ENCODE measurements at regions not wholly inside any gene's neighbourhood (a gene's known extent, or its start where the extent isn't known, plus 50 kb on each side); places are given as distances from the start of the nearest gene placed in this dataset.

DNA sequence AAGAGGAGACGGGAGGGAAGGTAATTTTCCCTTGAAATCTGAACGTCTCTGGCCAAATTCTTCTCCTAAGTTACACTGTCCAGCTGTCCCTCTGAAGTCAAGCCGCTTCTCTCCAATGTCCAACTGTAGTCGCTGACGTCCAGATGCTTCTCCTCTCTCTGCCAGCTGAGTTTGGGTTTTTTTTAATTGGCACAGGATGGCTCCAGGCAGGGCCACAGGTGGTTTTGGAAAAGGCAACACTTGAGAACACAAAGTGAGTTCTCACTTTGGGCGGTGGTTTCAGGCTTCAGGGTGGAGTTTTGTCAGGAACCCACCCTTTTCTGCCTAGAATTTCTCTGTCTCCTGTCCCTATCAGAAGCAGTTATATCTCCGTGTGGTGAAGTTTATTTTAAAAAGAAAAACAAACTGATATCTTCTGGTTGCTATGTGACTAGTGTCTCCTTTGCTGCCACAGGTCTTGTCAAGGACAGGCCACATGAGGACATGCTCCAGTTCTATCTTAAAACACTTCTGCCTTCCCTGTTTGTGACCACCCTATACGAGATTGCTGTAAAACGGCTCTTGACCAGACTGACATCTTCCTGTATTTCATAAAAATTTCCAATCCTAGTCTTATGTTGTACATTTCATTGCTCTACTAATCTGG, 472.3 kb upstream of the ADGRL4 start:
- DNase-seq (ENCODE audit: low read depth in 2 of 2): no peak

GRCh38 chr1:79478160-79478559, 471.6 kb upstream of the ADGRL4 start:
- no peak for DNase-seq (ENCODE audit: low read depth in 2 of 2)

GRCh38 chr1:79472067-79472656, 465.6 kb upstream of the ADGRL4 start:
- no peak for DNase-seq (ENCODE audit: low read depth in 2 of 2)

- DNase-seq (ENCODE audit: low read depth in 2 of 2): no peak
These were observed 462.6 kb upstream of the ADGRL4 start for GRCh38 chr1:79469139-79469538.

DNA sequence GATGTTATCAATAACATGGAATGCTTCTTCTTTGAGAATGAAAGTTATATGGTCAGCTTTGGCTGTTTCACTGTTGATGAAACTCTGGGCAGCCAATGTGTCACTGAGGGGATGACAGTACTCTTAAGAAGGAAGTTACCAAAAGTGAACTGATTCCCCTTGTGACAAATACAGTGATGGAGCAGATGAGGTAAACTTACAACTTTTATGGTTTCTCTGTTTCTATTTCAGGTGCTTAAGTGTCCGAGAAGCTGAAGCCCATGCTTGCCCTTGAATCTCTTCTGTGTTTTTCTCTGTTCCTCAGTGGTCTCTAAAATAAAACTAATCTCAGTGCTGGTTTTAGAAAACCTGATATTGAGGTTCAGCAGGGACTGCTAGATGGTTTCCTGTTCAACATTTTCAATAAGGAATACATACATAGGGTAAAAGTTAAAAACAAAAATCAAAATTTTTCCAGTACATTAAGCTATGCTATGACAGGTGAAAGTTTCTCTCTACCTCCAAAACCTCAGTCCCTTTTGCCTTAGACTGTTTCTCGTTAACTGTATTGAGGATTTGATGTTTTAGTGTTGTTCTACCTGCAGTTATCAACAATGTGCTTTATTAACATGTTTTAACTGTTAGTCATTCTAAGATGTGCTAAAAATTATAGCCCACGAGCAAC, 454.4 kb upstream of the ADGRL4 start:
- no peak for DNase-seq (ENCODE audit: low read depth in 2 of 2)

DNA sequence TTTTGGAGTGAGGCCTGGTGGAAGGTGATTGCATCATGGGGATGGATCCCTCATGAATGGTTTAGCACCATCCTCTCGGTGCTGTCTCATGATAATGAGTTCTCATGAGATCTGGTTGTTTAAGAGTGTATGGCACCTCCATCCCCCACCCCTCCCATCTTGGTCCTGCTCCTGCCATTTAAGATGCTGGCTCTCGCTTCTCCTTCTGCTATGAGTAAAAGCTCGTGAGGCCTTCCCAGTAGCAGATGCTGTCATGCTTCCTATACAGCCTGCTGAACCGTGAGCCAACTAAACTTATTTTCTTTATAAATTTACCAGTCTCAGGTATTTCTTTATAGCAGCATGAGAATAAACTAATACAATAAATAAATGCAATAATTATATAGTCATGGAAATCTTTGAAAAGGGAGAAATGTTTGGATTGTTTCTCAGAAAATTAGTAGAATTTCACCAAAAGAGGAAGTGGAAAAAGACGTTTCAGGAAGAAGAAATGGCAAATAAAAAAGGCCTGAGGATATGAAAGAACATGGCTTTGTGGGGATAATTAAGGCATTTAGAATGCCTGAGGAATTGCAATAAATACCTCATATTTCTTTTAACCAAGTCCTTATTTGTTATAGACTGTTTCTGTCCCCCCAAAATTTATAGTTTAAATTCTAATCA, 451.2 kb upstream of the ADGRL4 start:
- no peak for DNase-seq (ENCODE audit: low read depth in 2 of 2)

DNA sequence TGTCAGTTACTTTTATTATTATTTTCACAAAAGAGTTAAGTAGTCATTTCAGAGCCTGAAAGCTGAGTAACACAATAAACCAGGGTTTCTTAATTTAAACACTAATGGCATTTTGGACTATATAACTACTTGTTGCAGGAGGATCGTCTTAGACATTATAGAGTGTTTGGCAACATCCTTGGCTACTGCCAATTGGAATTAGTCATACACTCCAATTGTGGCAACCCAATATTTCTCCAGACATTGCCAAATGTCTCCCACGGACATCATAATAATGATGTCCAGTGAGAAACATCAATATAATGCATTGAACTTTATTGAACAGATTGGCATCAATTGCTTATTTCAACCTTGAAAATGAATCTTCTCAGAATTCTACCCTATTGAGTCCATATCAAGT, 441.9 kb upstream of the ADGRL4 start:
- DNase-seq (ENCODE audit: low read depth in 2 of 2): no peak

GRCh38 chr1:79441238-79441637, 434.7 kb upstream of the ADGRL4 start:
- no peak for DNase-seq (ENCODE audit: low read depth in 2 of 2)

DNA sequence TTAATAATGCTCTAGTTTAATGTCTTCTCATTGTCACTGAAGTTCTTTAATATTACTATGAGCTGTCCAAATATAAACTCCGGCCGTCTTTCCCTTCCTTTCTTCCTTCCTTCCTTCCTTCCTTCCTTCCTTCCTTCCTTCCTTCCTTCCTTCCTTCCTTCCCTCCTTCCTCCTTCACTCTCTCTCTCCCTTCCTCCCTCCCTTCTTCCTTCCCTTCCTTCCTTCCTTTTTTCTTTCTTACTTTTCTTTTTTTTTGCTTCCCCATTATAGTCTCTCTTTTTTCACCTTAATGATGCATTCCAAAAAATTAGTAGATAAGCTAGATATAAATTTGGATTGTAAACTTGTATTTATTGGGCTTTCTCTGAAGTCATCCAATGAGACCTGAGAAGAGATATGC, 431.0 kb upstream of the ADGRL4 start:
- DNase-seq (ENCODE audit: low read depth in 2 of 2): no peak

- peak; percentile 0 to 56 for DNase-seq (ENCODE audit: low read depth in 2 of 2)
These were observed 424.8 kb upstream of the ADGRL4 start for GRCh38 chr1:79431340-79431739.

DNA sequence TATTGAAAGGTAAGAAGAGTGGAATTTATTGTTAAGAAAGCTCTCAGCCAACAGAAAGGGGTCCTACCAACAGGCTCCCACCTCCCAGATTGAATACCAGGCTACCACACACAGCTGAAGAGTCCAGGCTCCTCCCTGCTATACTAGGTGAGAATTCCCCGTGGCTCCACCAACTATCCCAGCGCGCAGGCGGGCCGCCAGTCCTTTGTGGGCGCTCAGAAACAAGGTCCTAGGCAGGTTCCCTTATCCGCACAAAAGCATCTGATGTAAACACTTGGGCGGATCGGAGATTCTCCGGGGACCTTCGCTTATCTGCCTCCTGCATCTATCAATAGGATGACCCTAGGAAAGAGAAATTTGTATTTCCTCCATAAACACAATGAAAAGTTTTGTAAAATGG, 423.9 kb upstream of the ADGRL4 start:
- no peak for DNase-seq (ENCODE audit: low read depth in 2 of 2)

GRCh38 chr1:79422726-79423125, 416.2 kb upstream of the ADGRL4 start:
- no peak for DNase-seq (ENCODE audit: low read depth in 2 of 2)

DNA sequence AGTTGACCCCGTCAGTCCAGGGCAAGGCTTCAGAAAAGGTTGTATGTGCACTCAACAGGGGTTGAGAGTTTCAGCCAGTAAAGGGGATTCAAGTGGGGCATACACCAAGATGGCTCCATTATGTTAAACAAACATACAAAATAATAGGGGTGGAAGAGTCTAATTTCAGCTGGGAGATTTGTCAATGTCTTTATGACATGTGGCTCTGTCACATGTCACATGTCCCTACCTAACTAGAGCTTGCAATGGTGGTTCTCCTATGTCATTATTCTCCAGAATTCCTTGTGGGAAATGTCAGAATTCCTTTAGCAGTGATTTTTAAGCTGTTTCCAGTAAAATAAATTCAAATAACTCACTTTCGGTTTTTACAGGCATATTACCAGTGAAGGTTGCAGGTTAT, 392.0 kb upstream of the ADGRL4 start:
- no peak for DNase-seq (ENCODE audit: low read depth in 2 of 2)

DNA sequence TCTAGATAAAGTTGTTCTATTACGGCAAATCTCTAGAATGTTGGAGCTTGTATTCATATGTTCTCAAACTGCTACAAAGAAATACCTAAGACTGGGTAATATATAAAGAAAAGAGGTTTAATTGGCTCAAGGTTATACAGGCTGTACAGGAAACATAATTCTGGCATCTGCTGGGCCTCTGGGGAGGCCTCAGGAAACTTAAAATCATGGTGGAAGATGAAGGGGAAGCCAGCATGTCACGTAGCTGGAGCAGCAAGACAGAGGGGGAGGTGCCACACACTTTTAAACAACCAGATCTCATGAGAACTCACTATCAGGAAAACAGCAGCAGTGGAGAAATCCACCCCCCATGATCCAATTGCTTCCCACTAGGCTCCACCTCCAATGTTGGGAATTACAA, 390.4 kb upstream of the ADGRL4 start:
- DNase-seq (ENCODE audit: low read depth in 2 of 2): no peak

DNA sequence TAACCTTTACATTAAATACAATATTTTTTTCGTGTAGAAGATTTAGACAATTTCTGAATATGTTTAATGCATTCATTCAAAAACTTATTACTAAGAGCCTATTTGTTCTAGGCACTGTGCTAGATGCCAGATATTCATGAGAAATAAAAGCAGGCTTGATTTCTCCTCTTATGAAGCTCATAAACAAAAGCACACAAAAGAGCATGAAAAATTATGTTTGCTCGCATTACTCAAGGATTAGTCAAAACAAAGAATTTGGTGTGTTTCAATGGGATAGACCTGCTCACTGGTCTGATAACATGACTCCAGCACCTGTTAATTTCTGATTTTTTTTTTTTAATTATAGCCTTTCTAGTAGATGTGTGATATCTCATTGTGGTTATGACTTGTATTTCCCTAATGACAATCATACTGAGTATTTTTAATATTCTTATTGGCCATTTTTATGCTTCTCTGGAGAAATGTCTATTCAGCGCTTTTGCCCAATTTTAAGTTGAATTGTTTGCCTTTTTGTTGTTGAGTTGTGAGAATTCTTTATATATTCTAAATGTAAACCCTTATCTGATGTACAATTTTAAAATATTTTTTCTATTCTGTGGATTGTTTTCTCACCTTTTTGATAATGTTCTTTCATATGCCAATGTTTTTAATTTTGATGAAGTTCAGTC, 382.3 kb upstream of the ADGRL4 start:
- no peak for DNase-seq (ENCODE audit: low read depth in 2 of 2)

GRCh38 chr1:79386730-79387129, 380.2 kb upstream of the ADGRL4 start:
- no peak for DNase-seq (ENCODE audit: low read depth in 2 of 2)

- no peak for DNase-seq (ENCODE audit: low read depth in 2 of 2)
These were observed 373.5 kb upstream of the ADGRL4 start for GRCh38 chr1:79380078-79380477.

- peak in 1 of 2 donors; percentile 14 for DNase-seq (ENCODE audit: low read depth in 2 of 2)
These were observed 369.6 kb upstream of the ADGRL4 start for GRCh38 chr1:79376106-79376505.

DNA sequence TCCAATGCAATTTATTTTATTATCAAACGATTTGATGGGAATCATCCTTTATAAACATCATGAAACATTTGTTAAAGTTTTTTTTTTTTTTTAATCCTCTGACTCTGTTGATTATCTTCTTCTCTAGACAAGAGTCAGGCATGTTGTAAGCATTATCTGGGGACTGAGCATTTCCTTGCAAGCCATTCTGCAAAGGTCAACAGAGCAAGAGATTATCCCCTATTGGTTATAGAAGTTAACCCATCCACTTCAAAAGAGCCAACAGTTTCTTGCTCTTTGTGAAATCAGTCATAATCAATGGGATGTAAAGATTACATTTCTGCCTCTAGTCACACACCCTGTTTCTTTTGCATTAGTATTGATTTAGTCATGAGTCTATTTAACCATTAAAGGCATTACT, 368.8 kb upstream of the ADGRL4 start:
- DNase-seq (ENCODE audit: low read depth in 2 of 2): no peak

- no peak for DNase-seq (ENCODE audit: low read depth in 2 of 2)
These were observed 367.9 kb upstream of the ADGRL4 start for GRCh38 chr1:79374397-79374796.

DNA sequence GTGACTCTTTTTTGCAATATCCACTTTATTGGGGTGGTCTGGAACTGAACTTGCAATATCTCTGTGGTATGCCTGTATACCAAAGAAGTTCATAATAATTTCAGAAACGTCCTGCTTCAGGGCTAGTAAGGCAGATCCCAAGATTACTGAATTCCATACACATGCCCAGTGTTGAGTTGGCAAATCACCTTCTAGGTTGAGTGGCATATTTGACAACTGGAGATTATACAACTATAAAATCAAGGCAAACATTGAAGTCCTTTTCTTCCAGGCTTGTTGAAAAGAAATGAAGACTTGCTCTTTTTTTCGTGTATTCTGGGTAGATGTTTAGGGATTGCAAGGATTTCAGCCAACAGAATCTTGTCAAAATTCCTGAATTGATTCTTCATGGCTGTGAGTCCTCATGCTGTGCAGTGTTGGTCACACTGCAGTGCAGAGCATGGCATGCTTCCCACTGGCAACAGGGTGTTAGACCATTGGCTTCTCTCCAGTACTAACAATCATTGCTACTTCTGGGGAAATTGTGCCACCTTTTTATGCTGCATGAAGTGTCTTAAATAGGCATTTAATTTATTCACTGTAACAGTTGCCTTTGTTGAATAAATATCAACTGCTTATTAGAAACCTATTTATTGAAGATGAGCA, 367.1 kb upstream of the ADGRL4 start:
- DNase-seq (ENCODE audit: low read depth in 2 of 2): no peak

GRCh38 chr1:79371802-79372201, 365.3 kb upstream of the ADGRL4 start:
- no peak for DNase-seq (ENCODE audit: low read depth in 2 of 2)

Data from lung microvascular endothelial cell (primary cell).